Effector memory CD8-positive, alpha-beta T cell (primary cell): ENCODE measurements at regions not wholly inside any gene's neighbourhood (a gene's known extent, or its start where the extent isn't known, plus 50 kb on each side); places are given as distances from the start of the nearest gene placed in this dataset.
A peak's percentile ranks its signal among the peaks of the same experiment; 100 is the strongest.

Experiments
- ATAC-seq: fragments of 150-1000 bp; cut with Tn5 transposase; replicated peaks from 2 replicates; pipeline ENCODE4 v1.10.0; 2021; ENCODE audit warnings: mild to moderate bottlenecking, moderate library complexity
- DNase-seq, 3 experiments: peaks; one replicate each; pipeline ENCODE4 v3.0.0; 2021
- H3K27ac Mint-ChIP-seq, 2 donors: one replicate each; pipeline ENCODE4 v1.8.0; 2022; ENCODE audit warnings: mild to moderate bottlenecking in 2 of 2, mixed read lengths in 2 of 2, moderate library complexity in 2 of 2
- H3K27me3 Mint-ChIP-seq, 2 donors: one replicate each; pipeline ENCODE4 v1.8.0; 2022; ENCODE audit warnings: mixed read lengths in 2 of 2
- H3K36me3 Mint-ChIP-seq: one replicate; pipeline ENCODE4 v1.8.0; 2022; ENCODE audit warnings: mild to moderate bottlenecking, moderate library complexity, mixed read lengths; ENCODE audit not compliant: insufficient read depth
- H3K4me1 Mint-ChIP-seq, 2 donors: one replicate each; pipeline ENCODE4 v1.8.0; 2022; ENCODE audit warnings: low read depth in 2 of 2, mixed read lengths in 2 of 2
- H3K4me3 Mint-ChIP-seq, 2 donors: one replicate each; pipeline ENCODE4 v1.8.0; 2022; ENCODE audit warnings: mild to moderate bottlenecking in 2 of 2, mixed read lengths in 2 of 2, moderate library complexity in 2 of 2
- H3K9me3 Mint-ChIP-seq, 2 donors: one replicate each; pipeline ENCODE4 v1.8.0; 2022; ENCODE audit warnings: mixed read lengths in 2 of 2

GRCh38 chr6:44062771-44063560, 64.3 kb downstream of the MRPL14 start:
- ATAC-seq = no peak
- DNase-seq = no peak
- no peak overlapping the region for H3K27ac Mint-ChIP-seq
- peaks cover 4% of the 10 kb centered on the region for H3K36me3 Mint-ChIP-seq
- peaks cover 0 to 8% of the 10 kb centered on the region in 2 donors for H3K4me1 Mint-ChIP-seq
- no peak overlapping the region for H3K4me3 Mint-ChIP-seq
- no peaks in the 10 kb centered on the region for H3K9me3 Mint-ChIP-seq
- H3K27me3 Mint-ChIP-seq = peaks cover 5 to 23% of the 10 kb centered on the region in 2 donors

- H3K27me3 Mint-ChIP-seq = peaks cover 5 to 23% of the 10 kb centered on the region in 2 donors
- H3K9me3 Mint-ChIP-seq = no peaks in the 10 kb centered on the region
- H3K36me3 Mint-ChIP-seq = no peaks in the 10 kb centered on the region
- no peak overlapping the region for H3K4me3 Mint-ChIP-seq
- DNase-seq (no peak), ATAC-seq (no peak)
- H3K4me1 Mint-ChIP-seq = peaks cover 0 to 8% of the 10 kb centered on the region in 2 donors
- peak overlapping the region in 1 of 2 donors; percentile 48 for H3K27ac Mint-ChIP-seq
Observed at GRCh38 chr6:44062105-44062770, 65.0 kb downstream of the MRPL14 start.

DNA sequence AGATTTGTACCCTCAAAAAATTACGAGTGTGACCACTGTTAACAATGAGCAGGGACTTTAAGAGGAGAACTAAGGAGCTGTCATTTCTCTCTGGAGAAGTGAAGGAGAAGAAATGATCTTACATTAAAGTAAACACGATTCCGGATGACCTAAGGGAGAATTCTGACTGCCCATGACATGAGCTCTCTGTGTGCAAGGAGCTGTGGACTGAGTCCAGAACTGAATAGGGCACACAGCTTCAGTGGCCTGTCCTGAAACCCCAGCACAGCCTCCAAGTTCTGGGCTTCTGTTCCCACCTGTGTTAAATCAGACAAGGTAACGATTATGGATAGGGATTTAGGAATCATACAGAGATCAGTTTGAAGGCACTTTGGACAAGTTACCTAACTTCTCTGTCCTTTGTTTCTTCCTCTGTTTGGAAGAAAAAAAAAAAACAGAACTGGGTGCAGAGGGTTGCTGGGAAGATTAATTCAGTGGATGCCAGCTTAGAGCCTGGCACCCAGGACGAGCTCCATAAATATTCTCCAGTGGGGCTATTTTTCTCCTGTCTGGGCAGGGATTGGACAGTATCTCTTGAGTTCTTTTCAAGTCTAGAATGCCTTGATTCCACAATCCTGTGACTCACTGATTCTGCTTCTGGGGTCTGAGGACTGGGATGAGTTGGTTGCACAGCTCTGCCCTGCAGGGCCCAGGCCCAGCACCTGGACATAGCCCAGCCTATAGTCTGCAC, 65.7 kb downstream of the MRPL14 start:
- no peaks in the 10 kb centered on the region for H3K9me3 Mint-ChIP-seq
- peaks cover 0 to 8% of the 10 kb centered on the region in 2 donors for H3K4me1 Mint-ChIP-seq
- no peak overlapping the region for H3K4me3 Mint-ChIP-seq
- no peak overlapping the region for H3K27ac Mint-ChIP-seq
- DNase-seq (no peak), ATAC-seq (no peak)
- H3K27me3 Mint-ChIP-seq = peaks cover 0 to 27% of the 10 kb centered on the region in 2 donors
- no peaks in the 10 kb centered on the region for H3K36me3 Mint-ChIP-seq

DNA sequence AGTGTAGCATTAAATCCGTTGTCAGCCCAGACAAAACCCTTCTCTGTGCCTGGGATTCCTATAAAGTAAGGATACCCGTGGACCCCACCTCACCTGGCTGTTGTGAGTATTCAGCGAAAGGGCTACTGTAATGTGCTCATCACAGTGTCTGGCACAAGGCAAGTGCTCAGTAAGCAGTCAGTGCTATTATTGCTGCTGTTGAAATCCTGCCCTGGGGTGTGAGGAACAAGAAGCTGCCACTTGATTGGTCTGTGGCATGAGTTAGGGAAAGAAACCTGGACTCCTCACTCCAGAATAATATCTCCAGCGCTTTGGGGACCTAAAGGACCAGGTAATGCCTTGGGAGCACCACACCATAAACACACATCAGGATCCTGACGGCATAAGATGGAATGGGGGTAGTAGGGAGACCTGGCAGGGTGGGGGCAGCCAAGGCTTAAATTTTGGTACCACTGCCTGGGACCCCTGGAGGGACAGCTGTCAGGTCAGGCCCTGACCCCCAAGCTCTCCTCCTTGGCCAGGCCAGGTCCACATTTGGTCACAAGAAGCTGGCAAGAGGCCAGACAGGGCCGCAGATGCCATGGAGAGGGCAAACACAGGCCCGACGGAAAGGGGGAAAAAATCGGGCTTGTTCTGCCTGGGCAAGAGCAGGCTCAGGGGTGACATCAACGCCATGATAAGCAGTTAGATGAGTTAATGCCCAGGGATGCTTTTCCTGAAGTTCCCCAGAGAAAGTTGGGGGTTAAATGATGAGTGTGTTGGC, 66.5 kb downstream of the MRPL14 start:
- no peaks in the 10 kb centered on the region for H3K9me3 Mint-ChIP-seq
- DNase-seq (no peak), ATAC-seq (no peak)
- no peak overlapping the region for H3K4me3 Mint-ChIP-seq
- no peaks in the 10 kb centered on the region for H3K36me3 Mint-ChIP-seq
- peaks cover 0 to 8% of the 10 kb centered on the region in 2 donors for H3K4me1 Mint-ChIP-seq
- no peak overlapping the region for H3K27ac Mint-ChIP-seq
- H3K27me3 Mint-ChIP-seq = peaks cover 0 to 32% of the 10 kb centered on the region in 2 donors

DNA sequence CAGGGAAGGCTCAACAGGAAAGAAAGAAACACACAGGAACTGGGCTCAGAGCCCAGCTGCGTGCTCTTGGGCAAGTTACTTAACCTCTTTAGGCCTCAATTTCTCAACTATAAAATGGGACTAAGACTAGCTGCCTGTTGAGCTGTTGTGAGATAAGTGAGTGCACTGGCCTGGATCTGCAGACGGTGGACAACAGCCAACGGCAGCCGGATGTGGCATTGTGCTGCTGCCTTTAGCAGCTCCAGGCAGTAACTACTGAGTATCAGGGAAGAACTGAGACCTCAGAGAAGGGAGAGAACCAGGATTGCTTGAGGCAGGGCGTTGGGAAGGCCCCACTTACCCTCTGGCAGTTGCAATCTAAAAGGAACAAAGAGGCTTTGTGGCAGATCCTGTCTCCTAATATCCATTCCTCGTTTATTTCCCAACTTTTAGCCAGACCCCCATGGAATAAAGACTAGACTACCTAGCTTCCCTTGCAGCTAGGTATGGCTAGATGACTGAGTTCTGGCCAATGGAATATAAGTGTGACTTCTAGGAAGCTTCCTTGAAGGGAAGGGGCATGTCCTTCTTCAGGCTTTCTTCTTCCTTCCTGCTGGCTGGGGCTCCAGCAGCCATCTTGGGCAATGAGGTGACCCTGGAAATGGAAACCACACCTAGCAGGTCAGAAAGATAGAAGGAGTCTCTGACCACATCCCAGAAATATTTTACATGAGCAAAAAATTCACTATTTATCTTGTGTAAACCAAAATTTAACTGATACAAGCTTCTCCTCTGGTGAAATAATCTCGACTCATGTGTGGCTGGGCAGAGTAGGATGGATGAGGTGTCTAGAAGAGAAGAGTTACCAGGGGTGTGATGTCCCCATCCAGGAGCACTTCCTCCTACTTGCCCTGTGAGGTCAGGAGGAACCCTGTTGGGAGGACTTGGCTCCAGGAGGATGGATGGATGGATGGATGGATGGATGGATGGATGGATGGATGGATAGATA, 67.6 kb downstream of the MRPL14 start:
- no peak for DNase-seq

GRCh38 chr6:44058617-44059358, 68.5 kb downstream of the MRPL14 start:
- H3K36me3 Mint-ChIP-seq = no peaks in the 10 kb centered on the region
- peak overlapping the region; percentile 29 to 54 for H3K27ac Mint-ChIP-seq
- DNase-seq (no peak), ATAC-seq (peak; percentile 70)
- no peak overlapping the region for H3K4me3 Mint-ChIP-seq
- peaks cover 0 to 42% of the 10 kb centered on the region in 2 donors for H3K27me3 Mint-ChIP-seq
- H3K4me1 Mint-ChIP-seq = peaks cover 0 to 8% of the 10 kb centered on the region in 2 donors
- H3K9me3 Mint-ChIP-seq = no peaks in the 10 kb centered on the region

More for the DNA sequence above, 67.6 kb downstream of the MRPL14 start:
- ATAC-seq = no peak
- Mint-ChIP-seq H3K9me3 (no peaks in the 10 kb centered on the region), H3K4me3 (no peak overlapping the region), H3K36me3 (no peaks in the 10 kb centered on the region), H3K4me1 (peaks cover 0 to 8% of the 10 kb centered on the region in 2 donors), H3K27me3 (peaks cover 0 to 33% of the 10 kb centered on the region in 2 donors), H3K27ac (peak overlapping the region in 1 of 2 donors; percentile 29)

GRCh38 chr6:44057931-44058616, 69.2 kb downstream of the MRPL14 start:
- ATAC-seq (no peak), DNase-seq (no peak)
- Mint-ChIP-seq H3K4me1 (peaks cover 0 to 8% of the 10 kb centered on the region in 2 donors), H3K27me3 (peaks cover 0 to 49% of the 10 kb centered on the region in 2 donors), H3K36me3 (no peaks in the 10 kb centered on the region), H3K4me3 (no peak overlapping the region), H3K9me3 (no peaks in the 10 kb centered on the region), H3K27ac (peak overlapping the region; percentile 54 to 60)

DNA sequence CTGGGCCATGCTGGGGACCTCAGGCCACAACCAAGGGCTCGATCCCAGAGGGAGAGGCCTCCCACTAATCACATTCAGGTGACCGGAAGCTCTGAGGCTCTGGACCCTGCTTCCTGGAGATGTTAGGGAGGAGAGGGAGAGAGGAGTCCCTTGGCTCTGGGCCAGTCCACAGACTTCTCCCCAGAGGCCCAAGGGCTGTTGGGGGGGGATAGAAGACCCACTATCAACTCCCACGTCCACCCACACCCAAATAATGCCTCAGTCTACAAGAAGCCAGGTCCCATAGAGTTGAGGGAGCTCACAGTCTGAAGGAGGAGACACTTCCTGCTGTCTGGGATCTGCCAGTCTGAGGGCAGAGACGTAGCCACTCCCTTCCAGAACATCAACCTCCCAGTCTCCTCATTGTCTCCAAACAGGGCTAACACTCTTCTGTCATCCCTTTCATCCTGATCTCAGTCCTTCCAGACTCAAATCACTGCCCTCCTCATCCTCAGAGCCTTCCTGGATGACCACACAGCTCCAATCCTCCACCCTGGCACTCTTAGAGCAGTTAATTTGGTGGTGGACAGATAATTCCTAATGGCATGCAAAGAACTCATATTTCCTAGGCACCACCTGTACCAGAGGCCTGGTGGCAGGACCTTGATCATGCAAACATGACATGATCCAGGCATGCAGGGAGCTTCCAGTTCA, 69.9 kb downstream of the MRPL14 start:
- peak overlapping the region in 1 of 2 donors; percentile 60 for H3K27ac Mint-ChIP-seq
- H3K4me3 Mint-ChIP-seq = no peak overlapping the region
- DNase-seq (no peak), ATAC-seq (no peak)
- H3K9me3 Mint-ChIP-seq = no peaks in the 10 kb centered on the region
- peaks cover 0 to 50% of the 10 kb centered on the region in 2 donors for H3K27me3 Mint-ChIP-seq
- no peaks in the 10 kb centered on the region for H3K36me3 Mint-ChIP-seq
- peaks cover 0 to 8% of the 10 kb centered on the region in 2 donors for H3K4me1 Mint-ChIP-seq

DNA sequence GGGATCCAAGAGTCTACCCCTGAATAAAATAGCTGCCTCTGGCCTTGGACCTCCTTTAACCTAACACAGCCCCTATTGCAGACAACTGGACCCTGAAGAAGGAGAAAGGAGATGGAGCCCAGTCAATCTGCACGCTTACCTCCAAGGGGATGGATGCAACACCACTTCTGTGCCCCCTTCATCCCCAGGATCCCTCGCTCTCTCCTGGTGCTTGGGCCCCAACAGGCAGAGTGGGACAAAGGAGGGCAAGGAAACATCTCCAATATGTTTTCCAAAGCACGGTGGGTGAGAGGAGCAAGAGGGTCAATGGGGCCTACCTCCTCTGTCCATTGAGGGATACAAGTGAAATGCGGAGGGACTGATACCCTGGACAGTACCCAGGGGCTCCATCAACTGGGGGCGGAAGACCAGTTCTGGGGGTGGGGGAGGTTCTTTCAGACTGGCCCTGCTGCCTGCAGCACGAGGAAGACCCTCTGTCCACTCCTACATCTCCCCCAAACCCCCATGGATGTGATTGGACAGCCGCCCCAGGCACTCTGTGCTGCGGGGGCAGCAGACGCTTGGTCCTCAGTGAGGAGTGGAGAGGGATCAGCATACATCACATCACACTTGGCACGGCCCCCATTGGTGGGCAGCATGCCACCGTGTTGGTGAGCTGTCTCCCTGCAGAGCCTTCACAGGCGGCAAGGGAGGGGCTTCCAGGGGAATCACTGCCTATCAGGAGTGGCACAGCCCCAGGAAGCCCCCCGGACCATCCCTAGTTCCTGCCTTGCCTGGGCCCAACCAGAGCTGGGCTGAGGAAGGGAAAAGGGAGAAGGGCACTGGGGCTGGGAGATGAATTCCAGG, 70.6 kb downstream of the MRPL14 start:
- ATAC-seq = no peak
- H3K36me3 Mint-ChIP-seq = no peaks in the 10 kb centered on the region
- DNase-seq = no peak
- H3K27me3 Mint-ChIP-seq = peaks cover 0 to 57% of the 10 kb centered on the region in 2 donors
- H3K4me1 Mint-ChIP-seq = peaks cover 0 to 8% of the 10 kb centered on the region in 2 donors
- no peak overlapping the region for H3K4me3 Mint-ChIP-seq
- peak overlapping the region in 1 of 2 donors; percentile 60 for H3K27ac Mint-ChIP-seq
- no peaks in the 10 kb centered on the region for H3K9me3 Mint-ChIP-seq
